Lower leg skin (tissue), 4 donors: ENCODE measurements at regions not wholly inside any gene's neighbourhood (a gene's known extent, or its start where the extent isn't known, plus 50 kb on each side); places are given as distances from the start of the nearest gene placed in this dataset.

Experiments used
- DNase-seq, 2 donors: peaks; one replicate each; pipeline ENCODE4 v3.0.0-alpha.2; 2019; ENCODE audit warnings: low spot score in 2 of 2
- H3K4me3 ChIP-seq: fragments of 200-600 bp; sonication (generic); 2 replicates; pipeline ENCODE4 v1.5.1; 2017; ENCODE audit warnings: mild to moderate bottlenecking, low read depth; ENCODE audit not compliant: poor library complexity, severe bottlenecking
- CTCF ChIP-seq, 3 donors: fragments of 450-650 bp; IDR thresholded peaks; one replicate each; pipeline ENCODE4 v1.5.1; 2016; ENCODE audit warnings: antibody characterized with exemption in 3 of 3, mild to moderate bottlenecking in 3 of 3, moderate library complexity in 2 of 3
- POLR2A ChIP-seq, 2 donors: fragments of 450-650 bp; IDR thresholded peaks; one replicate each; pipeline ENCODE4 v1.6.1; 2016 to 2017; ENCODE audit warnings: antibody characterized with exemption in 2 of 2, mild to moderate bottlenecking in 1 of 2, moderate library complexity in 1 of 2
- WGBS, 2 donors: methylation state at CpG; one replicate each; pipeline ENCODE4 v1.1.5; 2018; 5-methylcytosine and 5-hydroxymethylcytosine counted together
- intact Hi-C: fragments of 100-400 bp; cut with DNase I; formaldehyde crosslinking; loops from one replicate; pipeline ENCODE4 v1.15.0; 2023; ENCODE audit warnings: low total_unique reads

GRCh38 chr14:97706819-97707218, 909.6 kb downstream of the VRK1 start:
- intact Hi-C loops, result no loop called here
- TF ChIP-seq POLR2A (IDR thresholded peaks at IDR 0.05) (no peak), CTCF (IDR thresholded peaks at IDR 0.05) (no peak)
- DNase-seq, result no peak
- WGBS, 2 donors, result 75 to 88% methylated on average over 2 of the region's 2 CpGs
- H3K4me3 ChIP-seq, result no peak overlapping the region

GRCh38 chr14:97707603-97708002, 910.4 kb downstream of the VRK1 start:
- DNase-seq, result no peak
- no peak for TF ChIP-seq POLR2A (IDR thresholded peaks at IDR 0.05)
- TF ChIP-seq CTCF (IDR thresholded peaks at IDR 0.05), result no peak
- intact Hi-C loops, result no loop called here

DNA sequence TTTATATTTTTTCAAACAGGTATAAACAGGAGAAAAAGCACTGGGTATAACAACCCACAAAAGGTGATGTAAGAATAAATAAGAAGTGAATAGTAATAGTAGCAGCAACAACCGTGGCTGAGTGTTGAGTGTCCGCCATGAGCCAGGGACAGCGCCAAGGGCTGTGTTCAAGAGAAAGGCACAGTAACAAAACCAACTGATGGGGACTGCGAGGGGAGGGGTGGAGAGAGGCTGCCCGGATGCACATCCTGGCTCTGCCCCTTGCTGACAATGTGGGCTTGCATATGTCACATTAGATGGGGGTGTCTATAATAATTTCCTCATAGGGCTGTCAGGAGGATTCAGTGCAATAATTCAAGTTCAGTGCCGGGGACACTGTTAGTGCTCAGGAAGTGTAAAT, 912.4 kb downstream of the VRK1 start:
- WGBS, 2 donors, result 77 to 84% methylated on average over 6 of the region's 6 CpGs
- no peak for TF ChIP-seq CTCF (IDR thresholded peaks at IDR 0.05)
- TF ChIP-seq POLR2A (IDR thresholded peaks at IDR 0.05), result no peak
- DNase-seq, result no peak
- no peak overlapping the region for H3K4me3 ChIP-seq
- intact Hi-C loops, result no loop called here

More at GRCh38 chr14:97707603-97708002, 910.4 kb downstream of the VRK1 start:
- no peak overlapping the region for H3K4me3 ChIP-seq
- 79 to 80% methylated on average over 6 of the region's 6 CpGs for whole genome bisulfite sequencing, 2 donors

GRCh38 chr14:97710726-97711125, 913.5 kb downstream of the VRK1 start:
- intact Hi-C loops, result no loop called here
- no peak for TF ChIP-seq POLR2A (IDR thresholded peaks at IDR 0.05)
- TF ChIP-seq CTCF (IDR thresholded peaks at IDR 0.05), result no peak
- no peak for DNase-seq
- no peak overlapping the region for H3K4me3 ChIP-seq
- WGBS, 2 donors, result 57 to 58% methylated on average over 2 of the region's 2 CpGs

GRCh38 chr14:97712471-97712870, 915.3 kb downstream of the VRK1 start:
- DNase-seq, result no peak
- no peak for TF ChIP-seq CTCF (IDR thresholded peaks at IDR 0.05)
- no peak for TF ChIP-seq POLR2A (IDR thresholded peaks at IDR 0.05)
- intact Hi-C loops, result no loop called here
- H3K4me3 ChIP-seq, result no peak overlapping the region

- DNase-seq, result no peak
- no peak overlapping the region for H3K4me3 ChIP-seq
- intact Hi-C loops, result no loop called here
- 75 to 85% methylated on average over 6 of the region's 6 CpGs for WGBS, 2 donors
- TF ChIP-seq CTCF (IDR thresholded peaks at IDR 0.05), result no peak
- no peak for TF ChIP-seq POLR2A (IDR thresholded peaks at IDR 0.05)
Observed at GRCh38 chr14:97713023-97713422, 915.8 kb downstream of the VRK1 start.
